ENCODE measurements at regions not wholly inside any gene's neighbourhood (a gene's known extent, or its start where the extent isn't known, plus 50 kb on each side); places are given as distances from the start of the nearest gene placed in this dataset.

- Mint-ChIP-seq H3K9me3 (no peaks in the 10 kb centered on the region), H3K4me1 (no peaks in the 10 kb centered on the region)
These were observed 230.3 kb downstream of the INHBA start for GRCh38 chr7:41472427-41473125.

GRCh38 chr7:41470081-41470480 lies 232.8 kb downstream of the INHBA start:
- Mint-ChIP-seq H3K4me3 (no peak overlapping the region), H3K4me1 (no peaks in the 10 kb centered on the region), H3K27me3 (no peaks in the 10 kb centered on the region), H3K9me3 (no peaks in the 10 kb centered on the region), H3K36me3 (no peaks in the 10 kb centered on the region), H3K27ac (no peak overlapping the region)
- no peak for DNase-seq

More at GRCh38 chr7:41472427-41473125, 230.3 kb downstream of the INHBA start:
- DNase-seq: no peak
- Mint-ChIP-seq H3K36me3 (no peaks in the 10 kb centered on the region), H3K27me3 (no peaks in the 10 kb centered on the region), H3K27ac (no peak overlapping the region), H3K4me3 (no peak overlapping the region)

- no peak overlapping the region for H3K4me3 Mint-ChIP-seq
- no peak overlapping the region for H3K27ac Mint-ChIP-seq
- no peaks in the 10 kb centered on the region for H3K27me3 Mint-ChIP-seq
- DNase-seq: no peak
- no peaks in the 10 kb centered on the region for H3K36me3 Mint-ChIP-seq
- H3K9me3 Mint-ChIP-seq: no peaks in the 10 kb centered on the region
- no peaks in the 10 kb centered on the region for H3K4me1 Mint-ChIP-seq
These were observed 235.3 kb downstream of the INHBA start for GRCh38 chr7:41467596-41467995.

- H3K27me3 Mint-ChIP-seq: no peaks in the 10 kb centered on the region
- H3K4me3 Mint-ChIP-seq: no peak overlapping the region
These were observed 236.0 kb downstream of the INHBA start for GRCh38 chr7:41466760-41467384.

GRCh38 chr7:41465571-41465970 lies 237.3 kb downstream of the INHBA start:
- no peaks in the 10 kb centered on the region for H3K9me3 Mint-ChIP-seq
- no peak overlapping the region for H3K27ac Mint-ChIP-seq
- no peaks in the 10 kb centered on the region for H3K4me1 Mint-ChIP-seq
- no peaks in the 10 kb centered on the region for H3K27me3 Mint-ChIP-seq
- H3K4me3 Mint-ChIP-seq: no peak overlapping the region
- H3K36me3 Mint-ChIP-seq: no peaks in the 10 kb centered on the region
- no peak for DNase-seq

More at GRCh38 chr7:41466760-41467384, 236.0 kb downstream of the INHBA start:
- H3K36me3 Mint-ChIP-seq: no peaks in the 10 kb centered on the region
- no peak for DNase-seq
- H3K9me3 Mint-ChIP-seq: no peaks in the 10 kb centered on the region
- no peak overlapping the region for H3K27ac Mint-ChIP-seq
- no peaks in the 10 kb centered on the region for H3K4me1 Mint-ChIP-seq

GRCh38 chr7:41463770-41464470 lies 239.0 kb downstream of the INHBA start:
- Mint-ChIP-seq H3K36me3 (no peaks in the 10 kb centered on the region), H3K4me3 (no peak overlapping the region), H3K27ac (no peak overlapping the region), H3K27me3 (no peaks in the 10 kb centered on the region), H3K9me3 (no peaks in the 10 kb centered on the region), H3K4me1 (no peaks in the 10 kb centered on the region)
- DNase-seq: no peak

- no peak overlapping the region for H3K4me3 Mint-ChIP-seq
- H3K27me3 Mint-ChIP-seq: no peaks in the 10 kb centered on the region
- H3K27ac Mint-ChIP-seq: no peak overlapping the region
- no peak for DNase-seq
- H3K9me3 Mint-ChIP-seq: peaks cover 2% of the 10 kb centered on the region
- no peaks in the 10 kb centered on the region for H3K4me1 Mint-ChIP-seq
- no peaks in the 10 kb centered on the region for H3K36me3 Mint-ChIP-seq
These were observed 243.1 kb downstream of the INHBA start for GRCh38 chr7:41459623-41460261.

GRCh38 chr7:41459183-41459582 lies 243.7 kb downstream of the INHBA start:
- Mint-ChIP-seq H3K4me3 (no peak overlapping the region), H3K27me3 (no peaks in the 10 kb centered on the region), H3K27ac (no peak overlapping the region), H3K9me3 (peaks cover 2% of the 10 kb centered on the region), H3K36me3 (no peaks in the 10 kb centered on the region), H3K4me1 (no peaks in the 10 kb centered on the region)
- DNase-seq: no peak

- no peaks in the 10 kb centered on the region for H3K4me1 Mint-ChIP-seq
- no peak overlapping the region for H3K27ac Mint-ChIP-seq
- no peak for DNase-seq
- no peak overlapping the region for H3K4me3 Mint-ChIP-seq
- H3K9me3 Mint-ChIP-seq: peaks cover 2% of the 10 kb centered on the region
- no peaks in the 10 kb centered on the region for H3K36me3 Mint-ChIP-seq
- H3K27me3 Mint-ChIP-seq: no peaks in the 10 kb centered on the region
These were observed 245.0 kb downstream of the INHBA start for GRCh38 chr7:41457832-41458437.

GRCh38 chr7:41451826-41452225 lies 251.1 kb downstream of the INHBA start:
- H3K27ac Mint-ChIP-seq: no peak overlapping the region
- no peaks in the 10 kb centered on the region for H3K9me3 Mint-ChIP-seq
- H3K36me3 Mint-ChIP-seq: no peaks in the 10 kb centered on the region
- no peaks in the 10 kb centered on the region for H3K27me3 Mint-ChIP-seq
- no peaks in the 10 kb centered on the region for H3K4me1 Mint-ChIP-seq
- DNase-seq: no peak
- no peak overlapping the region for H3K4me3 Mint-ChIP-seq

- Mint-ChIP-seq H3K36me3 (no peaks in the 10 kb centered on the region), H3K27ac (no peak overlapping the region), H3K4me3 (no peak overlapping the region), H3K4me1 (no peaks in the 10 kb centered on the region), H3K27me3 (no peaks in the 10 kb centered on the region), H3K9me3 (no peaks in the 10 kb centered on the region)
- no peak for DNase-seq
These were observed 253.2 kb downstream of the INHBA start for GRCh38 chr7:41449694-41450093.

- no peaks in the 10 kb centered on the region for H3K4me1 Mint-ChIP-seq
- H3K4me3 Mint-ChIP-seq: no peak overlapping the region
- no peak for DNase-seq
- no peaks in the 10 kb centered on the region for H3K27me3 Mint-ChIP-seq
- H3K36me3 Mint-ChIP-seq: no peaks in the 10 kb centered on the region
- H3K9me3 Mint-ChIP-seq: no peaks in the 10 kb centered on the region
- H3K27ac Mint-ChIP-seq: no peak overlapping the region
These were observed 253.6 kb downstream of the INHBA start for GRCh38 chr7:41449286-41449685.

GRCh38 chr7:41448104-41448503 lies 254.8 kb downstream of the INHBA start:
- Mint-ChIP-seq H3K27me3 (no peaks in the 10 kb centered on the region), H3K4me1 (no peaks in the 10 kb centered on the region), H3K9me3 (no peaks in the 10 kb centered on the region), H3K36me3 (no peaks in the 10 kb centered on the region), H3K4me3 (no peak overlapping the region), H3K27ac (no peak overlapping the region)
- DNase-seq: no peak

GRCh38 chr7:41447450-41448042 lies 255.3 kb downstream of the INHBA start:
- no peak overlapping the region for H3K27ac Mint-ChIP-seq
- DNase-seq: no peak
- H3K9me3 Mint-ChIP-seq: no peaks in the 10 kb centered on the region

More at GRCh38 chr7:41447450-41448042, 255.3 kb downstream of the INHBA start:
- Mint-ChIP-seq H3K4me1 (no peaks in the 10 kb centered on the region), H3K27me3 (no peaks in the 10 kb centered on the region), H3K36me3 (no peaks in the 10 kb centered on the region), H3K4me3 (no peak overlapping the region)

Data from activated naive CD8-positive, alpha-beta T cell treated with anti-CD3 and anti-CD28 coated beads for 36 hours (primary cell).